Liver (tissue), 7 donors: ENCODE measurements at regions not wholly inside any gene's neighbourhood (a gene's known extent, or its start where the extent isn't known, plus 50 kb on each side); places are given as distances from the start of the nearest gene placed in this dataset.
A peak's percentile ranks its signal among the peaks of the same experiment; 100 is the strongest.

Experiments
- DNase-seq: peaks from one replicate; pipeline ENCODE4 v3.0.0-alpha.2; 2017; ENCODE audit warnings: low spot score
- H3K27ac ChIP-seq, 2 donors: one replicate each; pipeline ENCODE4 v1.7.0; 2013; ENCODE audit warnings: inconsistent platforms in 2 of 2, low read length in 2 of 2, control low read depth in 1 of 2, low read depth in 1 of 2, mild to moderate bottlenecking in 1 of 2
- H3K27me3 ChIP-seq, 4 donors: one replicate each; pipeline versions ENCODE4 v1.6.1 to v1.7.0; 2013; ENCODE audit warnings: low read length in 3 of 4, inconsistent platforms in 1 of 4, mild to moderate bottlenecking in 1 of 4, moderate library complexity in 1 of 4; ENCODE audit not compliant: control insufficient read depth in 4 of 4, insufficient read depth in 4 of 4
- H3K36me3 ChIP-seq, 4 donors: one replicate each; pipeline versions ENCODE4 v1.6.1 to v1.7.0; 2013; ENCODE audit warnings: low read length in 3 of 4, mild to moderate bottlenecking in 3 of 4, low read depth in 1 of 4, moderate library complexity in 1 of 4; ENCODE audit not compliant: control insufficient read depth in 4 of 4, insufficient read depth in 3 of 4
- H3K4me1 ChIP-seq, 4 donors: one replicate each; pipeline versions ENCODE4 v1.6.1 to v1.7.0; 2013; ENCODE audit warnings: low read length in 3 of 4, mild to moderate bottlenecking in 3 of 4, moderate library complexity in 1 of 4; ENCODE audit not compliant: control insufficient read depth in 4 of 4, insufficient read depth in 4 of 4
- H3K4me3 ChIP-seq, 3 donors: one replicate each; pipeline versions ENCODE4 v1.6.1 to v1.7.0; 2013; ENCODE audit warnings: low read length in 3 of 3, control low read depth in 1 of 3, low read depth in 1 of 3, mild to moderate bottlenecking in 1 of 3
- H3K9ac ChIP-seq, 2 donors: one replicate each; pipeline ENCODE4 v1.7.0; 2013; ENCODE audit warnings: low read length in 2 of 2, mild to moderate bottlenecking in 2 of 2, moderate library complexity in 2 of 2, control low read depth in 1 of 2, low read depth in 1 of 2
- H3K9me3 ChIP-seq, 4 donors: one replicate each; pipeline versions ENCODE4 v1.6.1 to v1.7.0; 2013; ENCODE audit warnings: low read length in 3 of 4; ENCODE audit not compliant: control insufficient read depth in 4 of 4
- ATF3 ChIP-seq: IDR thresholded peaks from 2 replicates; pipeline ENCODE4 v1.6.1; 2016; ENCODE audit warnings: antibody characterized with exemption
- EGR1 ChIP-seq, 2 donors: IDR thresholded peaks; 2 replicates each; pipeline ENCODE4 v1.6.1; 2016 to 2018; ENCODE audit warnings: antibody characterized with exemption in 2 of 2, low read depth in 2 of 2
- GABPA ChIP-seq, 2 donors: IDR thresholded peaks in 1 of 2; conservative IDR thresholded peaks in 1 of 2; 2 replicates each; pipeline ENCODE4 v1.6.1; 2016; ENCODE audit warnings: antibody characterized with exemption in 2 of 2, mild to moderate bottlenecking in 1 of 2, moderate library complexity in 1 of 2
- JUND ChIP-seq, 2 donors: IDR thresholded peaks; 2 replicates each; pipeline ENCODE4 v1.6.1; 2016; ENCODE audit warnings: antibody characterized with exemption in 2 of 2
- NR2F2 ChIP-seq: IDR thresholded peaks from 2 replicates; pipeline ENCODE4 v1.6.1; 2016; ENCODE audit warnings: antibody characterized with exemption
- RAD21 ChIP-seq, 2 donors: IDR thresholded peaks; 2 replicates each; pipeline ENCODE4 v1.6.1; 2016; ENCODE audit warnings: antibody characterized with exemption in 2 of 2, mild to moderate bottlenecking in 2 of 2
- REST ChIP-seq: IDR thresholded peaks from 2 replicates; pipeline ENCODE4 v1.6.1; 2016; ENCODE audit warnings: antibody characterized with exemption, mild to moderate bottlenecking
- RXRA ChIP-seq, 2 donors: IDR thresholded peaks; 2 replicates each; pipeline ENCODE4 v1.6.1; 2017 to 2018; ENCODE audit warnings: antibody characterized with exemption in 2 of 2, mild to moderate bottlenecking in 1 of 2
- SP1 ChIP-seq: IDR thresholded peaks from 2 replicates; pipeline ENCODE4 v1.6.1; 2018; ENCODE audit warnings: antibody characterized with exemption, mild to moderate bottlenecking
- YY1 ChIP-seq: IDR thresholded peaks from 2 replicates; pipeline ENCODE4 v1.6.1; 2016; ENCODE audit warnings: antibody characterized with exemption, mild to moderate bottlenecking
- ZBTB33 ChIP-seq: IDR thresholded peaks from 2 replicates; pipeline ENCODE4 v1.6.1; 2016; ENCODE audit warnings: antibody characterized with exemption
- WGBS: extraction: QIAGEN DNeasy Blood & Tissue Kit; methylation state at CpG from one replicate; pipeline ENCODE4 v1.1.7; 2013; 5-methylcytosine and 5-hydroxymethylcytosine counted together
- donor health status: healthy.
- donor health status: healthy.
- donor health status: healthy.
- donor health status: healthy.

- WGBS, result 84% methylated on average over 7 of the region's 7 CpGs
- no peaks in the 10 kb centered on the region for H3K36me3 ChIP-seq
- no peaks in the 10 kb centered on the region for H3K4me1 ChIP-seq
- H3K9ac ChIP-seq, result no peak overlapping the region
- no peak overlapping the region for H3K27ac ChIP-seq
- H3K9me3 ChIP-seq, result no peaks in the 10 kb centered on the region
- no peak for DNase-seq
- no peak overlapping the region for H3K4me3 ChIP-seq
- H3K27me3 ChIP-seq, result no peaks in the 10 kb centered on the region
- TF ChIP-seq NR2F2 (no peak), ATF3 (no peak), EGR1 (IDR thresholded peaks at IDR 0.05; ENCODE audit: low read depth in 2 of 2) (no peak), ZBTB33 (no peak), YY1 (no peak), GABPA (IDR thresholded peaks at IDR 0.05 in 1 of 2, conservative IDR thresholded peaks at IDR 0.05 in 1 of 2) (no peak)
Measured at GRCh38 chr15:39460748-39461147, 120.1 kb upstream of the THBS1 start.

GRCh38 chr15:39461536-39462130 is 119.2 kb upstream of the THBS1 start:
- H3K4me3 ChIP-seq, result no peak overlapping the region
- H3K27ac ChIP-seq, result peak overlapping the region in 1 of 2 donors; percentile 17
- no peaks in the 10 kb centered on the region for H3K27me3 ChIP-seq
- TF ChIP-seq NR2F2 (peak; percentile 95), JUND (IDR thresholded peaks at IDR 0.05) (no peak), YY1 (no peak), REST (no peak), SP1 (peak; percentile 36), RAD21 (IDR thresholded peaks at IDR 0.05) (peak in 1 of 2 donors; percentile 20), EGR1 (IDR thresholded peaks at IDR 0.05; ENCODE audit: low read depth in 2 of 2) (no peak), ATF3 (no peak), RXRA (IDR thresholded peaks at IDR 0.05) (peak; percentile 47 to 56)
- no peak for DNase-seq
- H3K4me1 ChIP-seq, result no peaks in the 10 kb centered on the region
- H3K9ac ChIP-seq, result no peak overlapping the region
- no peaks in the 10 kb centered on the region for H3K36me3 ChIP-seq
- WGBS, result 70% methylated on average over 2 of the region's 2 CpGs
- no peaks in the 10 kb centered on the region for H3K9me3 ChIP-seq

- TF ChIP-seq ZBTB33 (no peak), NR2F2 (peak; percentile 34)
- Histone ChIP-seq H3K27me3 (no peaks in the 10 kb centered on the region), H3K4me3 (no peak overlapping the region), H3K9ac (no peak overlapping the region), H3K4me1 (no peaks in the 10 kb centered on the region), H3K9me3 (no peaks in the 10 kb centered on the region), H3K36me3 (no peaks in the 10 kb centered on the region), H3K27ac (no peak overlapping the region)
- DNase-seq, result no peak
- 97% methylated on average over 1 of the region's 1 CpG for WGBS
Measured at GRCh38 chr15:39462691-39463090, 118.2 kb upstream of the THBS1 start.
